Activated naive CD4-positive, alpha-beta T cell treated with anti-CD3 and anti-CD28 coated beads for 36 hours (primary cell): ENCODE measurements at regions not wholly inside any gene's neighbourhood (a gene's known extent, or its start where the extent isn't known, plus 50 kb on each side); places are given as distances from the start of the nearest gene placed in this dataset.

Experiments used
- CTCF ChIA-PET: fragments of 350-600 bp; sonication (Branson Sonifier 250); formaldehyde crosslinking; loops from one replicate; lab custom pipeline; 2021; ENCODE audit warnings: antibody characterized with exemption; lab: Charles Lee
- DNase-seq: peaks from one replicate; pipeline ENCODE4 v3.0.0-alpha.2; 2020
- H3K27ac Mint-ChIP-seq: one replicate; pipeline ENCODE4 v1.8.0; 2021; ENCODE audit warnings: mild to moderate bottlenecking, mixed read lengths
- H3K27me3 Mint-ChIP-seq: one replicate; pipeline ENCODE4 v1.8.0; 2021; ENCODE audit warnings: low read depth, mixed read lengths
- H3K36me3 Mint-ChIP-seq: one replicate; pipeline ENCODE4 v1.8.0; 2021; ENCODE audit warnings: low read depth, mixed read lengths
- H3K4me1 Mint-ChIP-seq: one replicate; pipeline ENCODE4 v1.8.0; 2021; ENCODE audit warnings: low read depth, mixed read lengths
- H3K4me3 Mint-ChIP-seq: one replicate; pipeline ENCODE4 v1.8.0; 2021; ENCODE audit warnings: mild to moderate bottlenecking, moderate library complexity, mixed read lengths
- H3K9me3 Mint-ChIP-seq: one replicate; pipeline ENCODE4 v1.8.0; 2021; ENCODE audit warnings: mixed read lengths
- intact Hi-C: fragments of 100-400 bp; cut with micrococcal nuclease; formaldehyde crosslinking; loops from one replicate; pipeline ENCODE4 v1.15.1; 2023

DNA sequence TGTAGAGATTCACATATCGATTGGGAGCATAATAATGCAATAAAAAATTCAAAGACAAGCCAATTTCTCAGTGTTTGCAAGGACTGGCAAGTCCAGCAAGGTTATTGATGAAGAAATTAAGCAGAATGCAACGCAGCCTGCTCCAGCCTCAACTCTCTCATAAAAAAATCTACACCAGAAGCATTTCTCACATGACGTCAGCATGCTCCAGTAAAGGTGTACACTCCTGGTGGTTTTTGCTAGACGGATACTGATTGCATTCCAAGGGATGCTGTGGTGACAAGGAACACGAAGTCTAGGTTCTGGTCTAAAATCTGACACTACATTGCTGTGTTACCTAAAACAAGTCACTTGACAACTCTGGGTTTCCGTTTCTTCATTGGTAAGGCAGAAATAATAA lies 131.9 kb upstream of the PRNP start:
- Mint-ChIP-seq H3K4me3 (no peak overlapping the region), H3K36me3 (no peaks in the 10 kb centered on the region), H3K9me3 (no peaks in the 10 kb centered on the region), H3K27ac (no peak overlapping the region), H3K4me1 (no peaks in the 10 kb centered on the region), H3K27me3 (peaks cover 14% of the 10 kb centered on the region)
- CTCF ChIA-PET, result no interaction called here
- no peak for DNase-seq
- intact Hi-C loops, result no loop called here

- intact Hi-C loops, result no loop called here
- Mint-ChIP-seq H3K9me3 (no peaks in the 10 kb centered on the region), H3K4me3 (no peak overlapping the region), H3K27ac (no peak overlapping the region), H3K27me3 (peaks cover 16% of the 10 kb centered on the region), H3K36me3 (no peaks in the 10 kb centered on the region), H3K4me1 (no peaks in the 10 kb centered on the region)
- DNase-seq, result no peak
- CTCF ChIA-PET, result no interaction called here
Measured at GRCh38 chr20:4552075-4552640, 134.1 kb upstream of the PRNP start.

DNA sequence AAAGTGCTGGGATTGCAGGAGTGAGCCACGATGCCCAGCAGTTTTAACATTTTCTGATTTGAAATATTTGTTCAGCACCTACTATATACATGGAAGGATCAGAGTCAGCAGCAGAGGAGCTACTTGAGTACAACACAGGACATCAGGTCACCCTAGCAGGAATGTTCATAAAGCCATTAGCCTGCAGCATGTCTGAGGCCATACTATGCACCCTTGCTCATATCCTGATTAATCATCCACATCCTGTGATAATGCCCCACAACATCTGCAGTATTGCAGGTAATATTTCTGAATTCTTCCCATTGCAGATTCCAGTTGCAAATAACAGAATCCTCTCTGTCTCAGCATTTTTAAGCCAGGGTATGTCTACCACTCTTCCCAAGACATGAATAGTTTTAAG lies 135.5 kb upstream of the PRNP start:
- intact Hi-C loops, result no loop called here
- no peak overlapping the region for H3K4me3 Mint-ChIP-seq
- CTCF ChIA-PET, result interaction anchor here (0.5 kb wide), 1 partner anchor 47 kb away, joined by 3 read pairs; no protein-coding TSS in a partner anchor
- H3K36me3 Mint-ChIP-seq, result no peaks in the 10 kb centered on the region
- H3K27ac Mint-ChIP-seq, result no peak overlapping the region
- no peak for DNase-seq
- H3K4me1 Mint-ChIP-seq, result no peaks in the 10 kb centered on the region
- H3K9me3 Mint-ChIP-seq, result no peaks in the 10 kb centered on the region
- H3K27me3 Mint-ChIP-seq, result peaks cover 20% of the 10 kb centered on the region

GRCh38 chr20:4549711-4550259 lies 136.5 kb upstream of the PRNP start:
- H3K27ac Mint-ChIP-seq, result no peak overlapping the region
- intact Hi-C loops, result no loop called here
- CTCF ChIA-PET, result no interaction called here
- no peaks in the 10 kb centered on the region for H3K4me1 Mint-ChIP-seq
- H3K27me3 Mint-ChIP-seq, result peaks cover 25% of the 10 kb centered on the region
- no peaks in the 10 kb centered on the region for H3K36me3 Mint-ChIP-seq
- H3K4me3 Mint-ChIP-seq, result no peak overlapping the region
- no peak for DNase-seq
- H3K9me3 Mint-ChIP-seq, result no peaks in the 10 kb centered on the region

DNA sequence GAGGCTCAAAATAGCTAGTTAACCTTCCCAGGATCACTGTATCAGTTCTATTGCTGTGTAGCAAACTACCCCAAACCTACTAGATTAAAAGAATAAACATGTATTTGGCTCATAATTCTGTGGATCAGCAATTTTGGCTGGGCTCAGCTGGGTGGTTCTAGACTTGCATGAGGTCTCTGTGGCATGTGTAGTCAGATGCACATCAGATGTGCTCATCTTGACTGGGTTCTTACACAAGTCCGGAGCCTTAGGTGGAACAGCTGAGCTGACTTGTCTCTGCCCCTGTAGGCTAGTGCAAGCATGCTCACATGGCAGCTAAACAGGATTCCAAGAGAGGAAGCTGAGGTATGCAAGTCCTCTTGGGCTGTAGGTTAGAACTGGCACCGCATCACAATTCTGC lies 137.7 kb upstream of the PRNP start:
- CTCF ChIA-PET, result interaction anchor here (1.1 kb wide), 1 partner anchor 14 kb away, joined by 3 read pairs; no protein-coding TSS in a partner anchor

DNA sequence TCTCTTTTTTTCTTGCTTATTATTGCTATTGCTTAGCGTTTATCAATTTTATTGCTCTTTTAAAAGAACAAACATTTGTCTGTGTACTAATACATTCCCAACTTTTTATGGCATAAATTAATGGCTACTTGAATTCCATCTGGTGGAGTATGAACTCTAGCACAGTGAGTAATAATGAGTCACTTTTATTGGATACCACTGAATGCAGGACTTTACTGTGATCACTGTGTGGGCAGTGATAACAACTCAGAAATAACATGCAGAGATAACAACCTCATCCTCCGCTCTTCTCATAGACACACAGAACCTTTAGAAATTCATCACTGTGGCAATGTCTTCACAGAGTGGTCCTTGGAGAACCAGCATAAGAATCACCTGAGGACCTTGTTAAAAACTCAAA lies 139.5 kb upstream of the PRNP start:
- intact Hi-C loops, result no loop called here
- Mint-ChIP-seq H3K9me3 (no peaks in the 10 kb centered on the region), H3K27ac (no peak overlapping the region), H3K27me3 (peaks cover 29% of the 10 kb centered on the region), H3K36me3 (no peaks in the 10 kb centered on the region), H3K4me3 (no peak overlapping the region), H3K4me1 (no peaks in the 10 kb centered on the region)
- DNase-seq, result no peak
- CTCF ChIA-PET, result no interaction called here

More for the DNA sequence above, 137.7 kb upstream of the PRNP start:
- Mint-ChIP-seq H3K36me3 (no peaks in the 10 kb centered on the region), H3K27me3 (peaks cover 26% of the 10 kb centered on the region), H3K4me1 (no peaks in the 10 kb centered on the region), H3K27ac (no peak overlapping the region), H3K9me3 (no peaks in the 10 kb centered on the region), H3K4me3 (no peak overlapping the region)
- no peak for DNase-seq
- intact Hi-C loops, result no loop called here

- H3K9me3 Mint-ChIP-seq, result no peaks in the 10 kb centered on the region
- CTCF ChIA-PET, result no interaction called here
- no peaks in the 10 kb centered on the region for H3K4me1 Mint-ChIP-seq
- H3K36me3 Mint-ChIP-seq, result no peaks in the 10 kb centered on the region
- no peak overlapping the region for H3K4me3 Mint-ChIP-seq
- H3K27ac Mint-ChIP-seq, result no peak overlapping the region
- DNase-seq, result no peak
- intact Hi-C loops, result no loop called here
- H3K27me3 Mint-ChIP-seq, result peaks cover 26% of the 10 kb centered on the region
Measured at GRCh38 chr20:4546342-4546741, 139.9 kb upstream of the PRNP start.

DNA sequence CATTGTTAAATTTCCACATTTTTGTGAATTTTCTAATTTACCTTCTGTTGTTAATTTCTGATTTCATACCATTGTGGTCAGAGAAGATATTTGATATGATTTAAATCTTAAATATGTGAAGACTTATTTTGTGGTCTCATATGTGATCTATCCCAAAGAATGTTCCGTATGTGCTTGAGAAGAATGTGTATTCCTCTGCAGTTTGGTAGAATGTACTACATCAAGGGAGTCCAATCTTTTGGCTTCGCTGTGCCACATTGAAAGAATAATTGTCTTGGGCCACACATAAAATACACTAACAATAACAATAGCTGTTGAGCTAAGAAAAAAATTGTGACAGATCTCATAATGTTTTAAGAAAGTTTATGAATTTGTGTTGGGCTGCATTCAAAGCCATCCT lies 140.7 kb upstream of the PRNP start:
- no peak overlapping the region for H3K4me3 Mint-ChIP-seq
- H3K27me3 Mint-ChIP-seq, result peaks cover 27% of the 10 kb centered on the region
- no peaks in the 10 kb centered on the region for H3K9me3 Mint-ChIP-seq
- no peaks in the 10 kb centered on the region for H3K4me1 Mint-ChIP-seq
- H3K36me3 Mint-ChIP-seq, result no peaks in the 10 kb centered on the region
- H3K27ac Mint-ChIP-seq, result no peak overlapping the region
- no peak for DNase-seq
- intact Hi-C loops, result no loop called here
- CTCF ChIA-PET, result no interaction called here

GRCh38 chr20:4544765-4545164 lies 141.5 kb upstream of the PRNP start:
- Mint-ChIP-seq H3K4me1 (no peaks in the 10 kb centered on the region), H3K27me3 (peaks cover 27% of the 10 kb centered on the region), H3K36me3 (no peaks in the 10 kb centered on the region), H3K27ac (no peak overlapping the region), H3K9me3 (no peaks in the 10 kb centered on the region), H3K4me3 (no peak overlapping the region)
- CTCF ChIA-PET, result no interaction called here
- intact Hi-C loops, result no loop called here
- DNase-seq, result no peak

GRCh38 chr20:4542270-4542669 lies 144.0 kb upstream of the PRNP start:
- peaks cover 31% of the 10 kb centered on the region for H3K27me3 Mint-ChIP-seq
- intact Hi-C loops, result no loop called here
- H3K4me1 Mint-ChIP-seq, result no peaks in the 10 kb centered on the region
- no peak overlapping the region for H3K4me3 Mint-ChIP-seq
- DNase-seq, result no peak
- no peaks in the 10 kb centered on the region for H3K36me3 Mint-ChIP-seq
- CTCF ChIA-PET, result no interaction called here
- H3K27ac Mint-ChIP-seq, result no peak overlapping the region
- H3K9me3 Mint-ChIP-seq, result no peaks in the 10 kb centered on the region

DNA sequence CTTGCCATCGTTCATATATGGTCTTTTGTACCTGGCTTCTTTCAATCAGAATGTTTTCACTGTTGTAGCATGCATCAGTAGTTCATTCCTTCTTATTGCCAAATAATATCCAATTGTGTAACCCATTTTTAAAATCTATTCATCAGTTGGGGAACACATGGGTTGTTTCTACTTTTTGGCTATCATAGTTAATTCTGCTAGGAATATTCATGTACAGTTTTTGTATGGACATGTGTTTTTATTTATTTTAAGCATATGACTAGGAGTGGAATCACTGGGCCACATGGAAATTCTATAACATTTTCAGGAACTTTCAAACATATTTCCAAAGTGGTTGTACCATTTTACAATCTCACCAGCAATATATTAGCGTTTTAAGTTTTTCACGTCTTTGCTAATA lies 151.9 kb upstream of the PRNP start:
- H3K9me3 Mint-ChIP-seq, result no peaks in the 10 kb centered on the region
- intact Hi-C loops, result no loop called here
- no peaks in the 10 kb centered on the region for H3K4me1 Mint-ChIP-seq
- H3K36me3 Mint-ChIP-seq, result no peaks in the 10 kb centered on the region
- no peak overlapping the region for H3K27ac Mint-ChIP-seq
- peaks cover 29% of the 10 kb centered on the region for H3K27me3 Mint-ChIP-seq
- no peak for DNase-seq
- CTCF ChIA-PET, result no interaction called here
- H3K4me3 Mint-ChIP-seq, result no peak overlapping the region

GRCh38 chr20:4533368-4534133 lies 152.7 kb upstream of the PRNP start:
- H3K27me3 Mint-ChIP-seq, result peaks cover 29% of the 10 kb centered on the region
- intact Hi-C loops, result no loop called here

GRCh38 chr20:4532772-4533171 lies 153.5 kb upstream of the PRNP start:
- Mint-ChIP-seq H3K9me3 (peaks cover 8% of the 10 kb centered on the region), H3K27me3 (peaks cover 23% of the 10 kb centered on the region), H3K4me1 (no peaks in the 10 kb centered on the region), H3K36me3 (peaks cover 2% of the 10 kb centered on the region), H3K4me3 (no peak overlapping the region), H3K27ac (no peak overlapping the region)
- no peak for DNase-seq
- intact Hi-C loops, result no loop called here
- CTCF ChIA-PET, result interaction anchor here (0.6 to 1.2 kb wide), 2 partner anchors 35 to 530 kb away, joined by 3 to 4 read pairs; no protein-coding TSS in a partner anchor

More at GRCh38 chr20:4533368-4534133, 152.7 kb upstream of the PRNP start:
- Mint-ChIP-seq H3K36me3 (no peaks in the 10 kb centered on the region), H3K9me3 (peaks cover 1% of the 10 kb centered on the region), H3K4me1 (no peaks in the 10 kb centered on the region), H3K4me3 (no peak overlapping the region), H3K27ac (no peak overlapping the region)
- DNase-seq, result no peak
- CTCF ChIA-PET, result interaction anchor here (1.2 kb wide), 1 partner anchor 35 kb away, joined by 3 read pairs; no protein-coding TSS in a partner anchor
